Activated CD4-positive, alpha-beta T cell treated with anti-CD3 and anti-CD28 coated beads, Interleukin-2, amount 10 ng/mL, durations not matched to agents 24 days and 14 days (primary cell): ENCODE measurements at regions not wholly inside any gene's neighbourhood (a gene's known extent, or its start where the extent isn't known, plus 50 kb on each side); places are given as distances from the start of the nearest gene placed in this dataset.
"Not testable (repeated sequence)": the region's sequence is repeated elsewhere in the genome, so short reads cannot be mapped to it uniquely, and the experiment has no call there.

Experiments used
- DNase-seq: peaks from one replicate; pipeline ENCODE4 v3.0.0; 2022
- H3K27ac Mint-ChIP-seq: one replicate; pipeline ENCODE4 v1.8.0; 2022; ENCODE audit warnings: mild to moderate bottlenecking, mixed read lengths
- H3K27me3 Mint-ChIP-seq: one replicate; pipeline ENCODE4 v1.8.0; 2022; ENCODE audit warnings: mixed read lengths
- H3K36me3 Mint-ChIP-seq: one replicate; pipeline ENCODE4 v1.8.0; 2022; ENCODE audit warnings: low read depth, mild to moderate bottlenecking, mixed read lengths
- H3K4me1 Mint-ChIP-seq: one replicate; pipeline ENCODE4 v1.8.0; 2021; ENCODE audit warnings: mixed read lengths
- H3K4me3 Mint-ChIP-seq: one replicate; pipeline ENCODE4 v1.8.0; 2022; ENCODE audit warnings: mild to moderate bottlenecking, moderate library complexity, mixed read lengths
- H3K9me3 Mint-ChIP-seq: one replicate; pipeline ENCODE4 v1.8.0; 2021; ENCODE audit warnings: mixed read lengths
- intact Hi-C: fragments of 100-400 bp; cut with micrococcal nuclease; formaldehyde crosslinking; loops from one replicate; pipeline ENCODE4 v1.15.1; 2023

DNA sequence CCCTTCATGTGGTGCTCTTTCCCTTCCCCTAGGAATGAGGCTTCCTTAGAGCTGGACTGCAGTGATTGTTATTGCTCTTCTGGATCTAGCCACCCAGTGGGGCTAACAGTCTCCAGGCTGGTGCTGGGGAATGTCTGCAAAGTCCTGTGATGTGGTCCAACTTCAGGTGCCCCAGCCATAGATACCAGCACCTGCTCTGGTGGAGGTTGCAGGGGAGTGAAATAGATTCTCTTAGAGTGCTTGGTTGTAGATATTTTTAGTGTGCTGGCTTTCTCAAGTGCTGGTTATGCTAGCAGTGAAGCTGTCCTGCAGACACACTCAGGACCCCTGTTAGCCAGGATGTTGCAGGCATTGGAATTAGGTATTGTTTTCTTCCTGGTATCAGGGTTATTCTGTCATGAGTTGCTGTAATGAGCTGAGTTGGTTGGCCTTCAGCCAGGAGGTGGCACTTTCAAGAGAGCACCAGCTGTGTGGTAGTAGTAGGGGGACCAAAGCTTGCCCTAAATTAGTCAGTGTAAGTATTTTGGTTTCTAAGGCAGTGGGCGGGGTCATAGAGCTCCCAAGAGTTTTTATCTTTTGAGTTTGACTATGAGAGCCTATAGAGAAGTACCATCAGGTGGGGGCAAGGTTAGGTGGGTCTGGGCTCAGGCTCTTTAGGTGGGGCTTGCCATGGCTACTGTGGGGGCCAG lies 317.5 kb upstream of the SGO1 start:
- H3K27ac Mint-ChIP-seq = no peak overlapping the region
- H3K9me3 Mint-ChIP-seq = peaks cover 10% of the 10 kb centered on the region
- H3K36me3 Mint-ChIP-seq = no peaks in the 10 kb centered on the region
- no peak for DNase-seq
- intact Hi-C loops = no loop called here
- no peaks in the 10 kb centered on the region for H3K4me1 Mint-ChIP-seq
- H3K27me3 Mint-ChIP-seq = no peaks in the 10 kb centered on the region
- H3K4me3 Mint-ChIP-seq = no peak overlapping the region

DNA sequence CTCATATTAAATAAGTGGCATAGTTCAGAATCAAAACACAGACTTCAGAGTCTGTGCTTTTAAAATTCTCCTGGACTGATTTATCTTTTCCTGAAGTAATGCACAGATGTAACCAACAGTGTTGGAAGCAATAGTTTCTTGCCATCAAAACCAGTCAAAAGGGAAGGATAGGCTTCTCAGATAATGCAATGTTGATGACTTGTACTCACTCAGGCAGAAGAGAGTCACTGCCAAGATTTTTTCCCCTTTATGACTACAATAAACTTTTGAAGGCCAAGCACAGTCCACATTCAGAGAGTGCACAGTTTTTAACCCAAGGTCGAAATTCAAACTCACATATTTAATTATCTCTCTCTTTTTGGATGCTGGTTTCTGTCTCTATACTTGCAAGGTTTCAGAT lies 305.0 kb upstream of the SGO1 start:
- Mint-ChIP-seq H3K4me3 (no peak overlapping the region), H3K36me3 (no peaks in the 10 kb centered on the region), H3K4me1 (no peaks in the 10 kb centered on the region)

DNA sequence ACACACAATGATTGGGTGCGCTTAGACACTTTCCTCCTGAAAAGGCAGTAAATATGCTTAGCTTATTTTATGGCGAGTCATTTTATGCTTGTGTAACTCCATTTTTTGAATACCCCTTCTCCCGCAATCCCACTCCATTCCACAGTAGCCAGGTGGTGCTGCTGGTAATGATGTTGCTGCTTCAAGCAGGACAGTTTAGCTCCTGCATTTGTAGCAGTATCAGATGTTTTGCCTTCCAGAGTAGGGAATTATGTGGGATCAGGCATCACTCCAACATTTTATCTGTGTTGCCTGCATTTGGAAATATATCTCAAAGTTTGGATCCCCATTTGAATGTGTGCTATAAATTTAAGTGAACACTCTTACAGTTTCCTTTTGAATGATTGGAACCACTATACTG lies 302.1 kb upstream of the SGO1 start:
- Mint-ChIP-seq H3K36me3 (no peaks in the 10 kb centered on the region), H3K27me3 (no peaks in the 10 kb centered on the region), H3K9me3 (peaks cover 12% of the 10 kb centered on the region), H3K4me1 (no peaks in the 10 kb centered on the region), H3K4me3 (no peak overlapping the region), H3K27ac (no peak overlapping the region)
- intact Hi-C loops = no loop called here
- DNase-seq = no peak

More for the DNA sequence above, 305.0 kb upstream of the SGO1 start:
- no peak for DNase-seq
- intact Hi-C loops = no loop called here
- peaks cover 4% of the 10 kb centered on the region for H3K9me3 Mint-ChIP-seq
- H3K27ac Mint-ChIP-seq = no peak overlapping the region
- H3K27me3 Mint-ChIP-seq = no peaks in the 10 kb centered on the region

DNA sequence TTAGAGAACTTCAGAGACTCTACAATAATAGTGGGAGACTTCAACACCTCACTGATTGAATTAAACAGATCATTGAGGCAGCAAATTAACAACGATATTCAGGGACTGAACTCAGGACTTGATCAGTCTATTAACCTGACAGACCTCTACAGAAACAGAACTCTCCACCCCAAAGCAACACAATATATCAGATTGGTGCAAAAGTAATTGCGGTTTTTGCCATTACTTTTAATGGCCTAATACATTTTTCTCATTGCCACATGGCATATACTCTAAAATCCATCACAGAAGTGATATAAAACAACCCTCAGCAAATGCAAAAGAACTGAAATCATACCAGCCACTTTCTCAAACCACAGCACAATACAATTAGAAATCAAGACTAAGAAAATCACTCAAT lies 298.1 kb upstream of the SGO1 start:
- Mint-ChIP-seq H3K27ac (no peak overlapping the region), H3K9me3 (peaks cover 12% of the 10 kb centered on the region), H3K4me3 (no peak overlapping the region), H3K27me3 (no peaks in the 10 kb centered on the region), H3K4me1 (no peaks in the 10 kb centered on the region), H3K36me3 (no peaks in the 10 kb centered on the region)
- intact Hi-C loops = no loop called here
- DNase-seq = no peak

DNA sequence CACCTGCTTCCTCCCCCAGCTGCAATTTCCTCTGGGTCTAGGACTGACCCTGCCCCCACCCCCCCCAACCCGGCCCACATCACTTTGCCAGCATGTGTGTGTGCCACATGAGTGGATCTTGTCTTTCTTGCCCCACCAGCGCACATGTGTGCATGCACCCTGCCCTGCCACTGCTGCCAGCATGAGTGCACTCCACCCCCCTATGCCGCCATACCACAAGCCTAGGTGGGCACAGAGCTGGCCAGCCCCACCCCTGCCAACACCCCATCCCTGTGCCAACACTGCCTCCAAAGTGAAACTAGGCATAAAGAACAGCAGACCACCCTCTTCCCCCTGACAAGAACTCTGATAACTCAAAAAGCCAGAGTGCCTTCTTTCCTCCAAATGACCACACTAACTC lies 296.3 kb upstream of the SGO1 start:
- Mint-ChIP-seq H3K9me3 (peaks cover 12% of the 10 kb centered on the region), H3K4me3 (no peak overlapping the region), H3K27ac (no peak overlapping the region), H3K27me3 (no peaks in the 10 kb centered on the region), H3K36me3 (no peaks in the 10 kb centered on the region), H3K4me1 (no peaks in the 10 kb centered on the region)
- intact Hi-C loops = no loop called here
- DNase-seq = no peak

DNA sequence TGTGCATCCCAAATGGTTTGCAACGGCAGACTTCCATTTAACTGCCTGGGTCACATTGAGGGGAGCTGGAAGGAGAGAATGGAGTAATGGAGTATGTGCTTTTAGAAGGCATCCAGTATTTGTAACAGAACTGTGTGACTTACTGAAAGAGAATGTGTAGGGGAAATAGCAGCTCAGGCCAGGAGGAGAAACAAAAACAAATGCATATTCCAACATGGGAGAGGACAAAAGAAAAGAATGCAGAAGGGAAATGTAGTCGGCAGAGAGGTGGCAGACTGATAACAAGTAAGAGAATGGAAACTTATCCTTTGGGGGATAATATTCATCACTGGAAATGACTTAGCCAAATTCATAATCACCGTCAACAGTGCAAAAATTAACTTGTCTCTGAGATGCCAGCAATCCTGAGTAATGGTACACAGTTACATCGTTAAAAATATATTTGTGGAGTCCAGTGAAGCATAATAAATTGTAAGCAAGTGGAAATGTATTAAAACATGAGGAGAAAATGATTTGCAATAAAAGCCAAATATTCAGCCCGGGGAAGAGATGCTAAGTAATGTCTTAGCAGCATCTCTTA lies 294.9 kb upstream of the SGO1 start:
- Mint-ChIP-seq H3K27ac (no peak overlapping the region), H3K4me1 (no peaks in the 10 kb centered on the region), H3K36me3 (no peaks in the 10 kb centered on the region), H3K4me3 (no peak overlapping the region), H3K9me3 (peaks cover 8% of the 10 kb centered on the region), H3K27me3 (no peaks in the 10 kb centered on the region)
- no peak for DNase-seq
- intact Hi-C loops = no loop called here

DNA sequence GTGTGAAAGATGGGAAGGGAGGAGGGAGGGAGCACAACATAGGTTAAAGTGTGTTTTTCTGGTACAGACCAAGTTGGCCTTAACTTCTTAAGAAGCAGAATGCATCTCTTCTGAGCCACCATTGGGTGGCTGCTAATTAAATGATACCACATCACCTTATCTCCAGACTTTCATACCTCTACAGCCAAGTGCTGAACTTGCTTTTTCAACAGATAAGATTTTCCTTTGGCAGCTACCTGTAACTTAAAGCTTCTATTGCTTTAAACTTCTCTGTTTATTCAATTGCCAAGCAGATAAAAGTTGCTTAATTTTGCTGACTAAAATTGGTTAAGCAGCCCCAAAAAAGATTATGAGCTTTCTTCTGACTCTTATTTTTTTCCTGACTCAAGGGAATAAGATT lies 292.4 kb upstream of the SGO1 start:
- Mint-ChIP-seq H3K9me3 (no peaks in the 10 kb centered on the region), H3K27me3 (no peaks in the 10 kb centered on the region), H3K27ac (no peak overlapping the region), H3K4me1 (no peaks in the 10 kb centered on the region), H3K4me3 (no peak overlapping the region), H3K36me3 (no peaks in the 10 kb centered on the region)
- intact Hi-C loops = no loop called here
- no peak for DNase-seq

DNA sequence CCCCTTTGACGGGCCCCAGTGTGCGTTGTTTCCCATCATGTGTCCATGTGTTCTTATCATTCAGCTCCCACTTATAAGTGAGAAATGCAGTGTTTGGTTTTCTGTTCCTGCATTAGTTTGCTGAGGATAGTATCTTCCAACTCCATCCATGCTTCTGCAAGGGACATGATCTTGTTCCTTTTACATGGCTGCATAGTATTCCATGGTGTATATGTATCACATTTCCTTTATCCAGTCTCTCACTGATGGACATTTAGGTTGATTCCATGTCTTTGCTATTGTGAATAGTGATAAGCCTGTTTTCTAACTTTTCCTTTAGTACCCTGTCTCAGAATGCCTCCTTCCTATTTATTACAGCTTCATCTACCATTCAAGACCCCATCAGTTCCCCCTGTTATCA lies 278.2 kb upstream of the SGO1 start:
- H3K4me3 Mint-ChIP-seq, H3K27ac Mint-ChIP-seq, intact Hi-C loops, DNase-seq, H3K36me3 Mint-ChIP-seq, H3K27me3 Mint-ChIP-seq, H3K4me1 Mint-ChIP-seq: not testable (repeated sequence)
- peaks cover 27% of the 10 kb centered on the region for H3K9me3 Mint-ChIP-seq

DNA sequence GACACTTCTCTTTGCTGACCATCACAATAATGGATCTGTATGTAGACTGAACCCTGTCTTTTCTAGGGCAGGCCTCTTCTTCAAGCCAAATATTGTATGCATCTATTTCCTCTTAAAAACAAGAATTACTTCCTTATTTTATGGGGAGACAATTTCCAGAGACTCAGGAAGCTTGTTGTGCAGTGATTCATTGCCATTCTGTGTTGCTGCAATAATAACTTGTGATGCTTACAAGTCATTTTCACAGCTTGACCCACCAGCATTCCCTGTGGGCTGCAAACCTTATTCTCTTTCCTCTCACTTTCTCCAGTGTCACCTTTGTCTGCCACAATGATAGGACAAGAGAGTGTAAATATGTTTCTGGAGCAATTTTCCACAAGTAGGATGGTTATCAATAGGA lies 276.7 kb upstream of the SGO1 start:
- Mint-ChIP-seq H3K27ac (no peak overlapping the region), H3K9me3 (peaks cover 24% of the 10 kb centered on the region), H3K36me3 (no peaks in the 10 kb centered on the region), H3K27me3 (no peaks in the 10 kb centered on the region), H3K4me1 (no peaks in the 10 kb centered on the region), H3K4me3 (no peak overlapping the region)
- intact Hi-C loops = no loop called here
- DNase-seq = no peak

DNA sequence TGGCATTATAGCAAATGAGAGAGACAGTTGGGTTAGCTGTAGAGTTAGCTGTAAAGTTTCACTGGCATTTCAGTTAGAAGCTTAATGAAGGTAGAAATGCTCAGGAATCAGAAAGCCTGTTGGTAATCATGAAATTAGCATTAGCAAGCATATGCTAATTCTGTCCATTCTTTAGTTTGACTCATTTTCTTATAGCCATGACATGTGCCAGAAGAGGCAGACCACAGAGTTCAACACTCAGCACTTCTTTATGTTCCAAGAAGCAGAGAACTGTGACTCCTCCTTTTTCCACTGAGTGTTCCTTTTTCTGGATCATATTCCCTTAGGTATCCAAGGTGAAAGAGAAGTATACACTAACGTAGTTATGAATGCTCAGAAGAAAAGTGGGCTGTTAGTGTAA lies 276.2 kb upstream of the SGO1 start:
- Mint-ChIP-seq H3K4me1 (no peaks in the 10 kb centered on the region), H3K27ac (no peak overlapping the region), H3K9me3 (peaks cover 20% of the 10 kb centered on the region), H3K27me3 (no peaks in the 10 kb centered on the region), H3K36me3 (no peaks in the 10 kb centered on the region), H3K4me3 (no peak overlapping the region)
- intact Hi-C loops = no loop called here
- DNase-seq = no peak

DNA sequence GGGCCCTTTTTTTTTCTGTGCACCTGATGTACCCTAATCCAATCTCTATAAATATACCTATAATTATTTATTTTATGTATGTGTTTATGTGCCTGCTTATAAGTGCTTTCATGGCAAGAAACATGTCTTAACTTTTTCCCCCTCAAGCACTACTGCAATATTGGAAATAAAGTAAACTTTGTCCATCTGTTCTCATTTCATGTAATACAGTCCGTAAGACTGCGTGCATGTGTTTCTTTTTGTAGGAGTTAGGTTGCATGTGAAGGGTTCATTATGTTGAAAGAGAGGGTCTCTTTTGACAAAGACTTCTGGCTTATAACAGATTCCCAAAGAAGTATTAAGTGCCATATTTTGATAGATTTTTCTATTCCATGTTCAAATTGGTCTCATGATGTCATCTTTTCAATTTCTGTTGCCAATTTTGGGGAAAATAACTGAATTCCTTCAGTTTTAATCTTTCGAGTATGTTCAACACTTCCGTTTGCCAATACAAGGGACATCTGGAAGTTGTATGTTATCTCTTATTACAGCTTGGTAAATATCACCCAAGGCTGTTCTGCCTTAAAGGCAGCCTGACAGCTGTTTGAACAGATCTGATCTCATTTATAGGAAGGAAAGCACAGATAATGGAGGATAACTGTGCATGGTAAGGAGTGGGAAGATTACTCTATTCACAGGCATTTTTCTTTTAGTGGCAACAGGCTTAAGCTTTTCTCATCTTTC lies 273.1 kb upstream of the SGO1 start:
- Mint-ChIP-seq H3K27me3 (no peaks in the 10 kb centered on the region), H3K27ac (no peak overlapping the region), H3K4me1 (no peaks in the 10 kb centered on the region), H3K36me3 (no peaks in the 10 kb centered on the region), H3K9me3 (peaks cover 16% of the 10 kb centered on the region), H3K4me3 (no peak overlapping the region)
- DNase-seq = no peak
- intact Hi-C loops = no loop called here

DNA sequence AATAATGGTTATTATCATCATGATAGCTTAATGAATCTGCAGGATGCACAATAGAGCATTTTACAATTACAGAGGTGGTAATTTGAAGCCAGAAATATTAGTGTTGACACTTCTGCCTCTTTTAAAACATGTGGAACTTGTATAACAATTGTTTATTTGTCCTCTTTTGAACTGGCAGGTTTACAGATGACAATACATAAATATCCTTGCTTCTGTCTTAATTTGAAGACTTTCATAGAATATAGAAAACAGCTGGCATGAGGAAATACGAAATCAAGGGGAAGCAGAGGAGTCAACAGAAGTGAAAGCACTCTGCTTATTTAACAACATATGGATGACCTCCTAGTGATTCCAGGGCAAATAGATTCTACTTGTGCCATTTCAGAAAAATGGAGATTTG lies 270.5 kb upstream of the SGO1 start:
- no peaks in the 10 kb centered on the region for H3K4me1 Mint-ChIP-seq
- H3K9me3 Mint-ChIP-seq = peaks cover 12% of the 10 kb centered on the region
- intact Hi-C loops = no loop called here
- no peak overlapping the region for H3K4me3 Mint-ChIP-seq
- no peak for DNase-seq
- no peaks in the 10 kb centered on the region for H3K27me3 Mint-ChIP-seq
- H3K27ac Mint-ChIP-seq = no peak overlapping the region
- no peaks in the 10 kb centered on the region for H3K36me3 Mint-ChIP-seq

DNA sequence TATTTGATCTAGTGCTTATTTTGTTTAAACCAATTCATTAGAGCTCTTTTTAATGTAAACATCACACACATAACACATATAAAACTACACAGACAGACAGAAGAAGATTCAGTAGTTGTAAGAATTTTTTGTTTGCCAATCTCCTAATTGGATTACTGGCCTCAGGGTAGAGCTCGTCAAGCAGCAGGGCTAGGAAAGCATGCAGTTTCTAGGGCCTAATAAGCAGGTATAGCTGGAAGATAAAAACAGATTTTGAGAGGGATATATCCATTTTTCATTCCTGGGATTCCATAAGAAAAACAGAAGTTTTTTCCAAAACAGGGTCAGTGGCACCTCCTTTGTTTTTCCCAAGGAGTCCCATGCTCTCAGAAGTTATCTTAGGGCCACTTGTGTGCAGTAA lies 265.2 kb upstream of the SGO1 start:
- no peak overlapping the region for H3K4me3 Mint-ChIP-seq
- H3K4me1 Mint-ChIP-seq = no peaks in the 10 kb centered on the region
- intact Hi-C loops = no loop called here
- H3K27ac Mint-ChIP-seq = no peak overlapping the region
- no peaks in the 10 kb centered on the region for H3K27me3 Mint-ChIP-seq
- H3K9me3 Mint-ChIP-seq = no peaks in the 10 kb centered on the region
- DNase-seq = no peak
- no peaks in the 10 kb centered on the region for H3K36me3 Mint-ChIP-seq

DNA sequence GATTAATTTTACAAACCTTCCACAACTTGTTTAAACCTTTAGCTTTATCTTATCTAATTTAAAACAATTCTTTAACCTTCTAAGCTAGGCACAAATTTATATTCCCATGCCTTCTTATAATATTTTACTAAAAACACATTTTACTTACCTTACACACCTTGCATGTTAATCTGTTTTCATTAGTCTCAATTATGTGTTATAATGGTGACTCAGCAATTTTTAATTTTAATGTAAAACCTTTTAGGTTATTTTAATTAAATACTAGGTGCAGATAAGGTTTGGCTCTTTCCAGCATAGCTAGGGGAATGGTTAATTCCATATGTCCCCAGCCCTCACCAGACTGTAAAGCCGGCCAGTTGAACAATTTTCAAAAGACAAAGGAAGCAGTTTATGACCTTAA lies 264.6 kb upstream of the SGO1 start:
- intact Hi-C loops = no loop called here
- no peaks in the 10 kb centered on the region for H3K36me3 Mint-ChIP-seq

More for the DNA sequence above, 264.6 kb upstream of the SGO1 start:
- DNase-seq = no peak
- Mint-ChIP-seq H3K27ac (no peak overlapping the region), H3K4me3 (no peak overlapping the region), H3K4me1 (no peaks in the 10 kb centered on the region), H3K9me3 (no peaks in the 10 kb centered on the region), H3K27me3 (no peaks in the 10 kb centered on the region)
